Activated CD8-positive, alpha-beta memory T cell treated with anti-CD3 and anti-CD28 coated beads for 48 hours (primary cell): ENCODE measurements at regions not wholly inside any gene's neighbourhood (a gene's known extent, or its start where the extent isn't known, plus 50 kb on each side); places are given as distances from the start of the nearest gene placed in this dataset.
"Not testable (repeated sequence)": the region's sequence is repeated elsewhere in the genome, so short reads cannot be mapped to it uniquely, and the experiment has no call there.

ENCODE experiments used
- DNase-seq, 3 experiments: peaks; one replicate each; pipeline ENCODE4 v3.0.0-alpha.2; 2020; ENCODE audit warnings: low read depth in 2 of 3, low spot score in 2 of 3

- not testable (repeated sequence) for DNase-seq
Observed at GRCh38 chr6:144572541-144572940, 287.4 kb downstream of the UTRN start.

- DNase-seq: no peak
Observed at GRCh38 chr6:144574796-144575195, 289.7 kb downstream of the UTRN start.

GRCh38 chr6:144575327-144575726 is 290.2 kb downstream of the UTRN start:
- no peak for DNase-seq

GRCh38 chr6:144576871-144577270 is 291.7 kb downstream of the UTRN start:
- no peak for DNase-seq

GRCh38 chr6:144578385-144579350 is 293.5 kb downstream of the UTRN start:
- no peak for DNase-seq

GRCh38 chr6:144580039-144580438 is 294.9 kb downstream of the UTRN start:
- no peak for DNase-seq

- no peak for DNase-seq
Observed at GRCh38 chr6:144580771-144581170, 295.6 kb downstream of the UTRN start.

- DNase-seq: no peak
Observed at GRCh38 chr6:144581812-144582537, 296.8 kb downstream of the UTRN start.

GRCh38 chr6:144582939-144583613 is 297.9 kb downstream of the UTRN start:
- DNase-seq: peak in 1 of 3 experiments; percentile 15

GRCh38 chr6:144583614-144583954 is 298.4 kb downstream of the UTRN start:
- DNase-seq: no peak

GRCh38 chr6:144585217-144585814 is 300.2 kb downstream of the UTRN start:
- no peak for DNase-seq

GRCh38 chr6:144586986-144587385 is 301.9 kb downstream of the UTRN start:
- DNase-seq: no peak

GRCh38 chr6:144588697-144589325 is 303.7 kb downstream of the UTRN start:
- no peak for DNase-seq

- DNase-seq: no peak
Observed at GRCh38 chr6:144590532-144590931, 305.4 kb downstream of the UTRN start.

GRCh38 chr6:144593392-144593791 is 308.3 kb downstream of the UTRN start:
- no peak for DNase-seq

- no peak for DNase-seq
Observed at GRCh38 chr6:144594585-144594984, 309.4 kb downstream of the UTRN start.

- DNase-seq: no peak
Observed at GRCh38 chr6:144595266-144595665, 310.1 kb downstream of the UTRN start.

- no peak for DNase-seq
Observed at GRCh38 chr6:144597511-144597910, 312.4 kb downstream of the UTRN start.

- DNase-seq: no peak
Observed at GRCh38 chr6:144599615-144600014, 314.5 kb downstream of the UTRN start.

GRCh38 chr6:144601221-144601620 is 316.1 kb downstream of the UTRN start:
- DNase-seq: no peak
